ENCODE measurements at regions not wholly inside any gene's neighbourhood (a gene's known extent, or its start where the extent isn't known, plus 50 kb on each side); places are given as distances from the start of the nearest gene placed in this dataset.

GRCh38 chr1:87957331-87957730 lies 628.7 kb downstream of the LMO4 start:
- no peaks in the 10 kb centered on the region for H3K9me3 ChIP-seq (ENCODE audit: control insufficient read depth in 4 of 4, low read length in 3 of 4)
- no peaks in the 10 kb centered on the region for H3K4me1 ChIP-seq (ENCODE audit: control insufficient read depth in 4 of 4, insufficient read depth in 4 of 4, low read length in 3 of 4)
- TF ChIP-seq HNF4A (conservative IDR thresholded peaks at IDR 0.05) (no peak), ZBTB33 (IDR thresholded peaks at IDR 0.05) (no peak), NR2F2 (IDR thresholded peaks at IDR 0.05) (no peak), RAD21 (IDR thresholded peaks at IDR 0.05) (no peak), JUND (IDR thresholded peaks at IDR 0.05) (no peak), EGR1 (IDR thresholded peaks at IDR 0.05; ENCODE audit: low read depth in 2 of 2) (no peak), REST (IDR thresholded peaks at IDR 0.05) (no peak)
- no peak for DNase-seq (ENCODE audit: low spot score)
- H3K27ac ChIP-seq (ENCODE audit: low read depth in 1 of 2, low read length in 2 of 2): no peak overlapping the region
- H3K9ac ChIP-seq (ENCODE audit: low read depth in 1 of 2, low read length in 2 of 2): no peak overlapping the region
- H3K36me3 ChIP-seq (ENCODE audit: control insufficient read depth in 4 of 4, insufficient read depth in 3 of 4, low read depth in 1 of 4, low read length in 3 of 4): no peaks in the 10 kb centered on the region
- H3K4me3 ChIP-seq (ENCODE audit: low read depth in 1 of 3, low read length in 3 of 3): no peak overlapping the region
- H3K27me3 ChIP-seq (ENCODE audit: control insufficient read depth in 4 of 4, insufficient read depth in 4 of 4, low read length in 3 of 4): no peaks in the 10 kb centered on the region
- WGBS: 89% methylated on average over 3 of the region's 3 CpGs

DNA sequence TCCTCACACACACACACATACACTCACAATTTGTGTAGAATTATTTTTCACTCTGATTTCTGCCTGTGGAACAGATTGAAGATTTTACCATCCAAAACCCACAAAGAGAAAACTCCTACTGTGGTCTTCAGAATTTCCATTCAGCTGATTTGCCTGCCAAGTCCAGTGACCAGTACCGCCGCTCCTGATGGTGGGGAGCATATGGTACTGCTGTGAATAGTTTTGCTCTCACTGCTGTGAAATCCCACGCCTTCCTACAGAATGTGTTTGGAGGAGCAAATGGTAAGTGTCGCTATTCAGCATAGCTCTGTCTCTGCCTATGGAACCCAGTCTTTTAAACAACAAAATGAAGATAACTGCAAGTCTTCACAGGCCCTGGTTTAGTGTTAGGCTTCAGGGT lies 629.5 kb downstream of the LMO4 start:
- Histone ChIP-seq H3K36me3 (ENCODE audit: control insufficient read depth in 4 of 4, insufficient read depth in 3 of 4, low read depth in 1 of 4, low read length in 3 of 4) (no peaks in the 10 kb centered on the region), H3K27me3 (ENCODE audit: control insufficient read depth in 4 of 4, insufficient read depth in 4 of 4, low read length in 3 of 4) (no peaks in the 10 kb centered on the region), H3K9ac (ENCODE audit: low read depth in 1 of 2, low read length in 2 of 2) (no peak overlapping the region), H3K9me3 (ENCODE audit: control insufficient read depth in 4 of 4, low read length in 3 of 4) (no peaks in the 10 kb centered on the region), H3K4me3 (ENCODE audit: low read depth in 1 of 3, low read length in 3 of 3) (no peak overlapping the region), H3K27ac (ENCODE audit: low read depth in 1 of 2, low read length in 2 of 2) (no peak overlapping the region), H3K4me1 (ENCODE audit: control insufficient read depth in 4 of 4, insufficient read depth in 4 of 4, low read length in 3 of 4) (no peaks in the 10 kb centered on the region)
- 86% methylated on average over 4 of the region's 4 CpGs for WGBS
- TF ChIP-seq, protein P1, sequence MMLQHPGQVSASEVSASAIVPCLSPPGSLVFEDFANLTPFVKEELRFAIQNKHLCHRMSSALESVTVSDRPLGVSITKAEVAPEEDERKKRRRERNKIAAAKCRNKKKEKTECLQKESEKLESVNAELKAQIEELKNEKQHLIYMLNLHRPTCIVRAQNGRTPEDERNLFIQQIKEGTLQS (IDR thresholded peaks at IDR 0.05): no peak
- no peak for TF ChIP-seq RXRA (IDR thresholded peaks at IDR 0.05)
- TF ChIP-seq GABPA (IDR thresholded peaks at IDR 0.05 in 1 of 2, conservative IDR thresholded peaks at IDR 0.05 in 1 of 2): no peak
- no peak for TF ChIP-seq JUND (IDR thresholded peaks at IDR 0.05)
- TF ChIP-seq HNF4G (IDR thresholded peaks at IDR 0.05): no peak
- no peak for TF ChIP-seq FOXA1 (IDR thresholded peaks at IDR 0.05)
- TF ChIP-seq TAF1 (conservative IDR thresholded peaks at IDR 0.05): no peak
- DNase-seq (ENCODE audit: low spot score): no peak

- no peak overlapping the region for H3K9ac ChIP-seq (ENCODE audit: low read depth in 1 of 2, low read length in 2 of 2)
- no peak overlapping the region for H3K27ac ChIP-seq (ENCODE audit: low read depth in 1 of 2, low read length in 2 of 2)
- no peaks in the 10 kb centered on the region for H3K27me3 ChIP-seq (ENCODE audit: control insufficient read depth in 4 of 4, insufficient read depth in 4 of 4, low read length in 3 of 4)
- WGBS: 67% methylated on average over 1 of the region's 1 CpG
- TF ChIP-seq JUND (IDR thresholded peaks at IDR 0.05): no peak
- no peak for TF ChIP-seq FOXA1 (IDR thresholded peaks at IDR 0.05)
- no peak for TF ChIP-seq SP1 (IDR thresholded peaks at IDR 0.05)
- no peak for TF ChIP-seq FOXA2 (IDR thresholded peaks at IDR 0.05)
- no peak for TF ChIP-seq RXRA (IDR thresholded peaks at IDR 0.05)
- TF ChIP-seq RAD21 (IDR thresholded peaks at IDR 0.05): no peak
- TF ChIP-seq TAF1 (conservative IDR thresholded peaks at IDR 0.05): no peak
- no peak for TF ChIP-seq GABPA (IDR thresholded peaks at IDR 0.05 in 1 of 2, conservative IDR thresholded peaks at IDR 0.05 in 1 of 2)
- TF ChIP-seq, protein P2, sequence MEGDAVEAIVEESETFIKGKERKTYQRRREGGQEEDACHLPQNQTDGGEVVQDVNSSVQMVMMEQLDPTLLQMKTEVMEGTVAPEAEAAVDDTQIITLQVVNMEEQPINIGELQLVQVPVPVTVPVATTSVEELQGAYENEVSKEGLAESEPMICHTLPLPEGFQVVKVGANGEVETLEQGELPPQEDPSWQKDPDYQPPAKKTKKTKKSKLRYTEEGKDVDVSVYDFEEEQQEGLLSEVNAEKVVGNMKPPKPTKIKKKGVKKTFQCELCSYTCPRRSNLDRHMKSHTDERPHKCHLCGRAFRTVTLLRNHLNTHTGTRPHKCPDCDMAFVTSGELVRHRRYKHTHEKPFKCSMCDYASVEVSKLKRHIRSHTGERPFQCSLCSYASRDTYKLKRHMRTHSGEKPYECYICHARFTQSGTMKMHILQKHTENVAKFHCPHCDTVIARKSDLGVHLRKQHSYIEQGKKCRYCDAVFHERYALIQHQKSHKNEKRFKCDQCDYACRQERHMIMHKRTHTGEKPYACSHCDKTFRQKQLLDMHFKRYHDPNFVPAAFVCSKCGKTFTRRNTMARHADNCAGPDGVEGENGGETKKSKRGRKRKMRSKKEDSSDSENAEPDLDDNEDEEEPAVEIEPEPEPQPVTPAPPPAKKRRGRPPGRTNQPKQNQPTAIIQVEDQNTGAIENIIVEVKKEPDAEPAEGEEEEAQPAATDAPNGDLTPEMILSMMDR (IDR thresholded peaks at IDR 0.05; ENCODE audit: low read depth, low read length, missing input control): no peak
- no peak for TF ChIP-seq ZBTB33 (IDR thresholded peaks at IDR 0.05)
- no peak for TF ChIP-seq HNF4A (conservative IDR thresholded peaks at IDR 0.05)
- no peak for TF ChIP-seq YY1 (IDR thresholded peaks at IDR 0.05)
- H3K4me1 ChIP-seq (ENCODE audit: control insufficient read depth in 4 of 4, insufficient read depth in 4 of 4, low read length in 3 of 4): no peaks in the 10 kb centered on the region
- no peaks in the 10 kb centered on the region for H3K36me3 ChIP-seq (ENCODE audit: control insufficient read depth in 4 of 4, insufficient read depth in 3 of 4, low read depth in 1 of 4, low read length in 3 of 4)
- no peaks in the 10 kb centered on the region for H3K9me3 ChIP-seq (ENCODE audit: control insufficient read depth in 4 of 4, low read length in 3 of 4)
- no peak overlapping the region for H3K4me3 ChIP-seq (ENCODE audit: low read depth in 1 of 3, low read length in 3 of 3)
- no peak for DNase-seq (ENCODE audit: low spot score)
Observed at GRCh38 chr1:87958716-87959115, 630.0 kb downstream of the LMO4 start.
